ENCODE measurements at regions not wholly inside any gene's neighbourhood (a gene's known extent, or its start where the extent isn't known, plus 50 kb on each side); places are given as distances from the start of the nearest gene placed in this dataset.
"Not testable (repeated sequence)": the region's sequence is repeated elsewhere in the genome, so short reads cannot be mapped to it uniquely, and the experiment has no call there.

- no peak for DNase-seq
Observed at GRCh38 chr15:93811305-93811704, 420.1 kb upstream of the MCTP2 start.

- DNase-seq, result no peak
Observed at GRCh38 chr15:93809516-93809915, 421.8 kb upstream of the MCTP2 start.

- no peak for DNase-seq
Observed at GRCh38 chr15:93803421-93804152, 427.8 kb upstream of the MCTP2 start.

- DNase-seq, result no peak
Observed at GRCh38 chr15:93801206-93801605, 430.2 kb upstream of the MCTP2 start.

- no peak for DNase-seq
Observed at GRCh38 chr15:93800805-93801204, 430.6 kb upstream of the MCTP2 start.

- no peak for DNase-seq
Observed at GRCh38 chr15:93789441-93789840, 441.9 kb upstream of the MCTP2 start.

GRCh38 chr15:93780073-93780472 lies 451.3 kb upstream of the MCTP2 start:
- DNase-seq, result no peak

- no peak for DNase-seq
Observed at GRCh38 chr15:93779341-93779740, 452.0 kb upstream of the MCTP2 start.

GRCh38 chr15:93771196-93772030 lies 459.9 kb upstream of the MCTP2 start:
- no peak for DNase-seq

GRCh38 chr15:93770788-93771187 lies 460.6 kb upstream of the MCTP2 start:
- DNase-seq, result no peak

GRCh38 chr15:93762036-93762435 lies 469.3 kb upstream of the MCTP2 start:
- no peak for DNase-seq

GRCh38 chr15:93759629-93760028 lies 471.7 kb upstream of the MCTP2 start:
- DNase-seq, result no peak

- DNase-seq, result no peak
Observed at GRCh38 chr15:93758824-93759223, 472.5 kb upstream of the MCTP2 start.

- DNase-seq, result no peak
Observed at GRCh38 chr15:93748710-93749109, 482.7 kb upstream of the MCTP2 start.

- not testable (repeated sequence) for DNase-seq
Observed at GRCh38 chr15:93734976-93735375, 496.4 kb upstream of the MCTP2 start.

- DNase-seq, result no peak
Observed at GRCh38 chr15:93730724-93731123, 500.6 kb upstream of the MCTP2 start.

- DNase-seq, result no peak
Observed at GRCh38 chr15:93722165-93722564, 509.2 kb upstream of the MCTP2 start.

- DNase-seq, result no peak
Observed at GRCh38 chr15:93720607-93721006, 510.8 kb upstream of the MCTP2 start.

GRCh38 chr15:93719921-93720351 lies 511.4 kb upstream of the MCTP2 start:
- no peak for DNase-seq

- no peak for DNase-seq
Observed at GRCh38 chr15:93716615-93717231, 514.6 kb upstream of the MCTP2 start.

- DNase-seq, result no peak
Observed at GRCh38 chr15:93709708-93710107, 521.7 kb upstream of the MCTP2 start.

- DNase-seq, result no peak
Observed at GRCh38 chr15:93708724-93709445, 522.5 kb upstream of the MCTP2 start.

GRCh38 chr15:93707751-93708150 lies 523.6 kb upstream of the MCTP2 start:
- DNase-seq, result no peak

All from GOT3 (cell line).